ENCODE measurements at regions not wholly inside any gene's neighbourhood (a gene's known extent, or its start where the extent isn't known, plus 50 kb on each side); places are given as distances from the start of the nearest gene placed in this dataset.

DNA sequence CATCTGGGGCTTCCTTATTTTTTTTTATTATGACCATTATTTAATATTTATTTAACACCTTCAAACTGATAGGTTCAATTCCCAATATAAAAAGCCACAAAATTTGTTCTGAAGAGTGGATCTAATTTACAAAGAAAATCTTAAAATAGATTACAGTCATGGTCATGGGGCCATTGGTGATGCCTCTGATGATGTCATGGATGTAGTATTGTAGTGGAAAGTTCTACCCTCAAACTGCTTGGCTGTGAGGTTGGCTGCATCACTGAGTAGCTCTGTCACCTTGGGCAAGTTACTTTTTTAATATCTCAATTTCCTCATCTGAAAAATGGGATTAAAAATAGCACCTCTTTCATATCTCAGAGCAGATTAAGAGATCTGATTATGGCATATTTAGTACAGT lies 128.5 kb downstream of the DKK1 start:
- Histone ChIP-seq H3K4me1 (ENCODE audit: insufficient read depth, low read length) (peaks cover 24% of the 10 kb centered on the region), H3K36me3 (ENCODE audit: insufficient read depth, low read length) (no peaks in the 10 kb centered on the region), H3K27me3 (ENCODE audit: insufficient read depth, low read length) (no peaks in the 10 kb centered on the region), H3K27ac (ENCODE audit: low read depth, low read length) (peak overlapping the region; percentile 93), H2AFZ (ENCODE audit: low read length) (no peak overlapping the region), H3K4me2 (ENCODE audit: insufficient read depth, low read length) (no peak overlapping the region), H3K4me3 (ENCODE audit: insufficient read depth, low read length) (no peak overlapping the region), H4K20me1 (ENCODE audit: insufficient read depth, low read length) (no peaks in the 10 kb centered on the region), H3K9me3 (ENCODE audit: low read depth, low read length) (no peaks in the 10 kb centered on the region), H3K79me2 (ENCODE audit: insufficient read depth, low read length) (no peaks in the 10 kb centered on the region)
- TF ChIP-seq, protein P1, sequence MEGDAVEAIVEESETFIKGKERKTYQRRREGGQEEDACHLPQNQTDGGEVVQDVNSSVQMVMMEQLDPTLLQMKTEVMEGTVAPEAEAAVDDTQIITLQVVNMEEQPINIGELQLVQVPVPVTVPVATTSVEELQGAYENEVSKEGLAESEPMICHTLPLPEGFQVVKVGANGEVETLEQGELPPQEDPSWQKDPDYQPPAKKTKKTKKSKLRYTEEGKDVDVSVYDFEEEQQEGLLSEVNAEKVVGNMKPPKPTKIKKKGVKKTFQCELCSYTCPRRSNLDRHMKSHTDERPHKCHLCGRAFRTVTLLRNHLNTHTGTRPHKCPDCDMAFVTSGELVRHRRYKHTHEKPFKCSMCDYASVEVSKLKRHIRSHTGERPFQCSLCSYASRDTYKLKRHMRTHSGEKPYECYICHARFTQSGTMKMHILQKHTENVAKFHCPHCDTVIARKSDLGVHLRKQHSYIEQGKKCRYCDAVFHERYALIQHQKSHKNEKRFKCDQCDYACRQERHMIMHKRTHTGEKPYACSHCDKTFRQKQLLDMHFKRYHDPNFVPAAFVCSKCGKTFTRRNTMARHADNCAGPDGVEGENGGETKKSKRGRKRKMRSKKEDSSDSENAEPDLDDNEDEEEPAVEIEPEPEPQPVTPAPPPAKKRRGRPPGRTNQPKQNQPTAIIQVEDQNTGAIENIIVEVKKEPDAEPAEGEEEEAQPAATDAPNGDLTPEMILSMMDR (IDR thresholded peaks at IDR 0.05; ENCODE audit: extremely low read depth, low read depth, low read length), result no peak
- DNase-seq (ENCODE audit: insufficient read length, low spot score, missing footprints), result peak; percentile 76

DNA sequence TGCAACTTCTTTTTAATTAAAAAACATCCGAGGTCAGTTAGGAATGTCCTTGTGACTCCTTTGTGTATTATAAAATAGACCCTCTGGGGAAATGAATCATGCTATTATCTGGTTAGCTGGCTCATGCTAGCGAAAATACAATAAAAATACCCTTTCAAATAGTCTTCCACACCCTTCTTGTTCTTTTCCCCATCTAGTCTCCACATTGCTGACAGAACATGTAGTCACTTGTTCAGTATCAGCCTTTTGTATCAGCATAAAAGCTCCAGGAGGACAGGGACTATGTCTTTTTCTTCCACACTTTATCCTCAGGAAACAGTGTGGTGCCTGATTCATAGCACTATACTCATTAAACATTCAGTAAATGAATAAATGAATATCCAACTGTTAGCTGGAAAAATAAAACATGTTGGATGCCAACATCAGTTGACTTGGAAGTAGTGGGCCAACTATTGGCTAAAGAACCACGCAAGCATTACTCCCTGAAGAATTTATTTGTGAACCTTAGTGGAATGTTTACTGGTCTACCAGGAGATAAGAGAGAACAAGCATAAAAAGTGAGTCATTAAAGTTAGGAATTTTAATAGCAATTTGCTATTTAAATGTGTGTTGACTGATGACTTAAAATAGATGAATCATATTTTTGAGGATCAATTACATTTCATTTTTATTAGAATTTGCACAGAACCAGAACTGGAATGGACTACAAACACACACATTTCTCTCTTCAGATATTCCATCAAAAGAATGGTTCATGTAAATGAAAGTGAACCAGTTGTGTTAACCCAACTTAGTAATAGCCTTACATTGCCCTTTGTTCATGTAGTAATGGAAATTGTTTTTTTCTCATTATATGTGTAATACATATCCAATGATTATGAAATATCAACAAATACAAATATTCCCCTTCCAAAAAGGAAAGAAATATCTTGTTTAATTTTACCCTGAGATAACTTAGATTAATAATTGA lies 129.6 kb downstream of the DKK1 start:
- no peak overlapping the region for H3K4me3 ChIP-seq (ENCODE audit: insufficient read depth, low read length)
- no peak for DNase-seq (ENCODE audit: insufficient read length, low spot score, missing footprints)
- no peak overlapping the region for H2AFZ ChIP-seq (ENCODE audit: low read length)
- peak overlapping the region; percentile 93 for H3K27ac ChIP-seq (ENCODE audit: low read depth, low read length)
- peaks cover 29% of the 10 kb centered on the region for H3K4me1 ChIP-seq (ENCODE audit: insufficient read depth, low read length)
- H3K36me3 ChIP-seq (ENCODE audit: insufficient read depth, low read length), result no peaks in the 10 kb centered on the region
- TF ChIP-seq, protein P1 (IDR thresholded peaks at IDR 0.05; ENCODE audit: extremely low read depth, low read depth, low read length), result no peak
- H4K20me1 ChIP-seq (ENCODE audit: insufficient read depth, low read length), result no peaks in the 10 kb centered on the region
- H3K4me2 ChIP-seq (ENCODE audit: insufficient read depth, low read length), result peak overlapping the region; percentile 33
- H3K79me2 ChIP-seq (ENCODE audit: insufficient read depth, low read length), result no peaks in the 10 kb centered on the region
- no peaks in the 10 kb centered on the region for H3K9me3 ChIP-seq (ENCODE audit: low read depth, low read length)
- H3K27me3 ChIP-seq (ENCODE audit: insufficient read depth, low read length), result no peaks in the 10 kb centered on the region

DNA sequence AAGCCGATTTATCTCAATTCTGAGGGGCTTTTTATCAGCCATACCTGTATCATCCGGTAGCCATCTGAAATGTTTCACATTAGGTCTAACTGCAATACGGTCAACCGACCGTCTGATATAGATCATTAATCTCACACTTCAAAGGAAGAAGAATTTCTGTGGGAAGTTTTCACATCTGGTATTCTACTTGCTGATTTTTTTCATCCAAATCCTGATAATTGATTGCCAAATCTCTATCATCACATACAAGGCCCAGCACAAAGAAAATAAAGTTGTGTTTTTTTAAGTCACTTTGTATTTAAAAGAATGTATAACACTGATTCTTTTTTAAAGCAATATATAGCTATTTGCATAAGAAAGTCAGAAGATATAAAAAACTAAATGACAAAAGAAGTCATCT lies 132.3 kb downstream of the DKK1 start:
- H3K79me2 ChIP-seq (ENCODE audit: insufficient read depth, low read length), result no peaks in the 10 kb centered on the region
- H4K20me1 ChIP-seq (ENCODE audit: insufficient read depth, low read length), result no peaks in the 10 kb centered on the region
- peaks cover 32% of the 10 kb centered on the region for H3K4me1 ChIP-seq (ENCODE audit: insufficient read depth, low read length)
- H3K36me3 ChIP-seq (ENCODE audit: insufficient read depth, low read length), result no peaks in the 10 kb centered on the region
- no peak overlapping the region for H3K4me2 ChIP-seq (ENCODE audit: insufficient read depth, low read length)
- no peak overlapping the region for H3K27ac ChIP-seq (ENCODE audit: low read depth, low read length)
- no peak for DNase-seq (ENCODE audit: insufficient read length, low spot score, missing footprints)
- TF ChIP-seq, protein P1 (IDR thresholded peaks at IDR 0.05; ENCODE audit: extremely low read depth, low read depth, low read length), result no peak
- H3K27me3 ChIP-seq (ENCODE audit: insufficient read depth, low read length), result no peaks in the 10 kb centered on the region
- H3K4me3 ChIP-seq (ENCODE audit: insufficient read depth, low read length), result no peak overlapping the region
- H3K9me3 ChIP-seq (ENCODE audit: low read depth, low read length), result no peaks in the 10 kb centered on the region
- no peak overlapping the region for H2AFZ ChIP-seq (ENCODE audit: low read length)

DNA sequence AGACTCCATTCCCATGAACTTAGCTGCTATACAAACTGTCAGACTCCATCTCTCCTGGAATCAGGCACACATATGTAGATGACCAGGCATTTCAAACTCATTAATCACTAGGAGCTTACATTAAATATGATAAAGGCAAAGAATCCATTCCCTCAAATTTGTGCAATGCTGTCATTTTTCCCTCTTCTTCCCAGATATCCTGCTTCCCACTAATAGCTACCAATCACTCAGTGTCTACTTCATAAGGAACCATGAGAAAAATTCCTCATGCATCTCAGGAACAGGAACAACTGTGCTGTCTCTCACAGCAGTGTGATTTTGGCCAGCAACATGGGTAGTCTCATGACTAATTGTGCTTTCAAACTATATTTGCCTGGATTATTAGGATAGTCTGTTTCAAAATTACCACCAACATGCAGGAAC lies 133.9 kb downstream of the DKK1 start:
- Histone ChIP-seq H3K27ac (ENCODE audit: low read depth, low read length) (no peak overlapping the region), H3K4me1 (ENCODE audit: insufficient read depth, low read length) (peaks cover 40% of the 10 kb centered on the region), H3K9me3 (ENCODE audit: low read depth, low read length) (no peaks in the 10 kb centered on the region), H3K36me3 (ENCODE audit: insufficient read depth, low read length) (no peaks in the 10 kb centered on the region), H3K27me3 (ENCODE audit: insufficient read depth, low read length) (no peaks in the 10 kb centered on the region), H3K4me3 (ENCODE audit: insufficient read depth, low read length) (no peak overlapping the region), H2AFZ (ENCODE audit: low read length) (peak overlapping the region; percentile 44), H4K20me1 (ENCODE audit: insufficient read depth, low read length) (no peaks in the 10 kb centered on the region), H3K79me2 (ENCODE audit: insufficient read depth, low read length) (no peaks in the 10 kb centered on the region), H3K4me2 (ENCODE audit: insufficient read depth, low read length) (no peak overlapping the region)
- no peak for DNase-seq (ENCODE audit: insufficient read length, low spot score, missing footprints)
- TF ChIP-seq, protein P1 (IDR thresholded peaks at IDR 0.05; ENCODE audit: extremely low read depth, low read depth, low read length), result no peak
